GM12872 (cell line): ENCODE measurements at regions not wholly inside any gene's neighbourhood (a gene's known extent, or its start where the extent isn't known, plus 50 kb on each side); places are given as distances from the start of the nearest gene placed in this dataset.

Experiments
- CTCF ChIP-seq: IDR thresholded peaks from 3 replicates; pipeline ENCODE4 v1.5.1; 2011; ENCODE audit warnings: low read depth, mild to moderate bottlenecking, low read length, moderate library complexity; ENCODE audit not compliant: insufficient read depth

DNA sequence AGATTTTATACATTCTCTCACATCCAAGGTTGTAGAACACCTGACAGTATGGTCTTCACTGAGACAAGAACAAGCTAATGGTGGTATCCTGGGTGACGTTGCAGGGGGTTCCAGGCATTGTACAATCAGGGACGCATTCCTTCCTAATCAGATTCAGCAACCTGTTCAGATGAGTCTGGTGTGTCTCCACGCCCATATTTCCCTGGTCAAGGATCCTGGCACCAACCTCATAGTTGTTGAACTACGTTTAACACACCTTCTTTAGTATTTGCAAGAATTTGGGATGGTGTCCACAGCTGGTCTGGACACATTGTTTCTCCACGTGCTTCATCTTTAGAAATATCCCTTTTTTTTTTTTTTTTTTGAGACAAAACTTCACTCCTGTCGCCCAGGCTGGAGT lies 161.0 kb upstream of the CDYL start:
- TF ChIP-seq CTCF: no peak

- TF ChIP-seq CTCF: no peak
Measured at GRCh38 chr6:4614637-4615036, 161.6 kb upstream of the CDYL start.

DNA sequence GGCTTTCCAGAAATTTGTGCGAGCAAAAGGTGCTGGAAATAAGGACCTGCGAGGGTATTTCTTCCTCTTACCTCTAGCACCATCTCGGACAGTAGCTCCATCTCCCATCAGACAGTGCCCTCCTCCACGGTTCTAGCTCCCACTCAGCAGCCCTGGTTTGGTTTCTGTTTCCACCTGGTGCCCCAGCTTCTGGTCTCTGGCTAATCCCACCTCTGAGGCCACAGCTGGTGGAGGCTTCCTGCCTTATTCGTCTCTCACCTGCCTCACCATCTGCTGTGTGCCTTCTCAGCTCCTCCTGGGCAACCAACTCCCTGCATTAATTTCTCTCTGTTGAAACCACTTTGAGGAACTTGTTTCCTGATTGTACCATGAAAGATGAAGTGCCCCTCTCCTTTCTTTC lies 162.4 kb upstream of the CDYL start:
- TF ChIP-seq CTCF: no peak

- TF ChIP-seq CTCF: no peak
Measured at GRCh38 chr6:4613381-4613780, 162.8 kb upstream of the CDYL start.

DNA sequence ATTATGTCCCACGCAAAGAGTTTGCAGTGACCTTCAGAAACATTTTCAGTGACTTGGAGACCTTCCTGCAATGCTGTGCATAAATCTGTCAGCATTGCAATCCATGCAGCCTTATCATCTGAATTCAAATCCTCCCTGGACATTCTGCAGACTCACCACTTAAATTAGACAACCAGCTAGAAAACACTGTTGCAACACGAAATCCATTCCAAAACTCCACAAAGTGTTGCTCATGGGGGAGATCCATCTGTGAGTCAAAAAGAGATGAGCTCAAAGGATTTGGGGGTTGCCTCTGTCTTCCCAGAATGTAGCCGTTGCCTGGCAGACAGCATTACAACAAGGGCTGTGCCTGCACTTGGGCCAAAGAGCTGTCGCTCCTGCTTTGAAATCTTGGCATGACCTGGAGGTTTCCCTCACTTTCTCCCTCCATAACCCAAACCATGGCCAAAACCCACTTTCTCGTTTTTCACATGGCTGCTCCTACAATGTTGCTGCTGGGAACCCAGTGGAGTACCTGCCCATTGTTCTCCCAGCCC lies 163.5 kb upstream of the CDYL start:
- TF ChIP-seq CTCF: no peak

GRCh38 chr6:4611429-4612129 lies 164.6 kb upstream of the CDYL start:
- no peak for TF ChIP-seq CTCF

GRCh38 chr6:4610256-4610655 lies 165.9 kb upstream of the CDYL start:
- TF ChIP-seq CTCF: no peak
